B cell (primary cell): ENCODE measurements at regions not wholly inside any gene's neighbourhood (a gene's known extent, or its start where the extent isn't known, plus 50 kb on each side); places are given as distances from the start of the nearest gene placed in this dataset.

ENCODE experiments used
- CTCF ChIP-seq: fragments of 200-600 bp; IDR thresholded peaks from one replicate; pipeline ENCODE4 v1.8.0; 2022; ENCODE audit warnings: antibody characterized with exemption, mild to moderate bottlenecking
- EZH2 ChIP-seq: IDR thresholded peaks from 2 replicates; pipeline ENCODE4 v1.6.1; 2012; ENCODE audit warnings: borderline replicate concordance, low read depth, mild to moderate bottlenecking, moderate library complexity, low read length; ENCODE audit not compliant: insufficient read depth, poor library complexity, severe bottlenecking

GRCh38 chr5:155783246-155783645 is 543.7 kb upstream of the SGCD start:
- no peak for TF ChIP-seq EZH2
- TF ChIP-seq CTCF: no peak
